ENCODE measurements at regions not wholly inside any gene's neighbourhood (a gene's known extent, or its start where the extent isn't known, plus 50 kb on each side); places are given as distances from the start of the nearest gene placed in this dataset.

- no peak for DNase-seq (ENCODE audit: low read depth in 3 of 3)
These were observed 289.6 kb upstream of the ID2 start for GRCh38 chr2:8392098-8392866.

DNA sequence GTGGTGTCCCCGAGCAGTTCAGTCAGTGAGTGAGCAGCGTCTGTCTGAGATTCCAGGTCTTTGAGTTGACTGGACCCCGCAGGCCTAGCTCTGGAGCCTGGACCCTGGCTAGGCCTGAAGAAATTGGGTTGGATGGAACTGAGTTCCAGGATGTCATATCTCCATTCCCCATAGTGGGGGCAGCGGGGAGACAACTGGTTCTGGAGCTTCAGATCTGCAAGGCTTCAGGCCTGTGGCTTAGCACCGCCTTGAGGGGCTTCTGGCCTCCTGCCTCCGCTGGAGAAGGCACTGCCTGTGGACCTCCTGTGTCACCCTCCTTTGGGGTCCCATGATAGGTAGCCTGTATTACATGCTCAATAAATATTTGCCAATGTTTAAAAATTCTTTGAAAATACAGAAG, 288.4 kb upstream of the ID2 start:
- DNase-seq (ENCODE audit: low read depth in 3 of 3) = no peak

DNA sequence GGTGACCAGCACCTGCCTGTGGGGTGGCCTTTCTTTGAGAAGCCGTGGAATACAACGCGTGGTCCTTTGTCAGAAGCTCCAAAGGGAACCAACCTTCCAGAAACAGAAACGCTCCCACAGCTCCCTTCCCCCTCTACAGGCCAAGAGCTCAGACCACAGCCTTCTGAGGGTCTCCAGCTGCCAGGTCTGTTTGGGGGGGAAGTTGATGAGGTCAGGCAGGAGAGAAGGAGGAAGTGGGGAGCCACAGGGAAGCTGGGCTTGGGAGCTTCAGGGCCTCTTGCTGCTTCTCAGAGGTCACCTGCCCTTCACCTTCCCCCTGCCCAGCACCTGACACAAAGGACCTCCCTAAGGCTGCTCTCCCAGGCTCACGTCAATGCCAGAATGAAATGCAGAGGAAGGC, 287.7 kb upstream of the ID2 start:
- no peak for DNase-seq (ENCODE audit: low read depth in 3 of 3)

- DNase-seq (ENCODE audit: low read depth in 3 of 3) = no peak
These were observed 287.1 kb upstream of the ID2 start for GRCh38 chr2:8394569-8395359.

- DNase-seq (ENCODE audit: low read depth in 3 of 3) = no peak
These were observed 286.1 kb upstream of the ID2 start for GRCh38 chr2:8395718-8396117.

DNA sequence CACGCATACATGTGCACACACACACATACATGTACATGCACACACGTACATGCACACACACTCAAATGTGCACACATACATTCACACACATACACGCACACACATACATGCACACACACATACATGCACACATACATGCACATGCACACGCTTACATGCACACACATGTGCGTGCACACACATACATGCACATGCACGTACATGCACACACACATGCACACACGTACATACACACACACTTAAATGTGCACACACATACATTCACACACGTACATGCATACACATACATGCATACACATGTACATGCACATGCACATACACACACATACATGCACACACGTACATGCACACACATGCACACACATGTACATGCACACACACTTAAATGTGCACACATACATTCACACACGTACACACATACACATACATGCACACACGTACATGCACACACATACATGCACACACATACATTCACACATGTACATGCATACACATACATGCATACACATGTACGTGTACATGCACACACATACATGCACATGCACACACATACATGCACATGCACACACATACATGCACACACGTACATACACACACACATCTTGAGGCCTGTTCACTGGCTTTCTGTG, 283.7 kb upstream of the ID2 start:
- DNase-seq (ENCODE audit: low read depth in 3 of 3) = no peak

DNA sequence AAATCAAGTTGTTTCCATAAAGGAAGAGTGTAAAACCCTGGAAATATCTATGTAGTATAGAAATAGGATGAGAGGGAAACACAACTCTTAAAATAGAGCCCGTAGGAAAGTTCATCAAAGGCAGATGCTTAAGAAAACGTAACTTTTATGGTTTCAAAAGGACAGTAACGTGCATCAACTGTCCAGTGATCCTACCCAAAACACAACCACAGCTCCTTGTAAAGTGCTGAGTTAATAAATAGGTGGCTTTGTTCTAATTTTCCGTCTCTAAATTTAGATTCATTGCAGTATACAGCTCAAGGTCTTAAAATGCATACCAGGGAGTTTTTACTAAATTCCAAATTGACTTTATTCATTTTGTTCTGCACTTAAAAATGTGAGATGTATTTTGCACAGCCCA, 282.1 kb upstream of the ID2 start:
- no peak for DNase-seq (ENCODE audit: low read depth in 3 of 3)

DNA sequence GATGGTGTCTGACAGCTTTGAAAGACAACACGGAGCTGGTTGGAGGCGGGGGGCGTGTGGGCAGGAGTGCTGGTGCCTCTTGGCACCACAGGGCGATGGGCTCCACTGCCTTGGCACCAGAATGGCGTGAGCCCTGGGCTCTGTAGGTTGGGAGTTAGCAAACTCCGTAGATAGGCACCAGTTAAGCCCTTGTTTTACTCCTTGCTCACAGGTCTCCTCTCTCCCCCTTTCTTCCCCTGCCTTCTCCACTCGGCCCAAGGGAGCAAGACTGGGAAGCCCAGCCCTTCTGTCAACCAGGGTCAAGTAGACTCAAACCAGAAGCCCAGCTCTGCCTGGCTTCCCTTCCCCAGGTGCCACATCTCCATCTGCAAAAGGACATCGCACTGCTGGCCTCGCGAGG, 281.7 kb upstream of the ID2 start:
- DNase-seq (ENCODE audit: low read depth in 3 of 3) = no peak

- DNase-seq (ENCODE audit: low read depth in 3 of 3) = no peak
These were observed 279.6 kb upstream of the ID2 start for GRCh38 chr2:8402222-8402621.

DNA sequence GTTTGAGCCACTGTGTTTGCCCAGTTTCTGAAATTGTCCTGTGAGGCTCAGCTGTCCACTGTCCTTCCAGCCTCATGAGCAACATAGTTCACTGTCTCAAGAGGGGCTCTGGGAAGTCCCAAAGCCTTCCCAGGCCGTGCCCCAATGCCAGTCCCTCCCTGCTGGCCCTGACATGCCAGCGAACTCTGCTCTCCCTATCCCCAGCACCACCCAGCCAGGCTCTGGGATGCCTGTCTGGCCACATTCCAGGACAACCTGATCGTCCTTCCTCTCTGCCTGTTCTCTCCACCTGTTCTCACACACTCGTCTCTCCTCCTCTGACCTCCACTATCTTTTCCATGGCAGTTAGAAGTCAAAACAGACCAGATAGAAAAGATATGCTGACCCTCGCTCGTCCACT, 278.0 kb upstream of the ID2 start:
- DNase-seq (ENCODE audit: low read depth in 3 of 3) = no peak

DNA sequence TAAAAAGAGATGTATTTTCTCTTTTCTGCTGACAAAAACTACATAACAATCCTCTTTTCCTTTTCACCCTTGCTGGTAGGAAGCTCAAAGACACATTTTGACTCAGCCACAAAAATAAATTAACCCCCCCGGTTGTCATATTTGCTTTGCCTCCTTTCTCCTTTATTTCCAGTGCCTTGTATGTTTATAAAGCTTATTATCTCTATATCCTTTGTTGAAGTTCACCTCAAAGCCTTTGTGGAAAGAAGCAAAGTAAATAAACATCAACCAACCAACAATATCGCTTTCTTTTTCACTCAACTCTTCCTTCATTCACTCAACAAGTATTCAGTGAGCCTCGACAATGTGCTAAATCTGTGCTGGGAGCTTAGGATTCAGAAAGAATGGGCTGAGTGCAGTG, 276.5 kb upstream of the ID2 start:
- DNase-seq (ENCODE audit: low read depth in 3 of 3) = no peak

DNA sequence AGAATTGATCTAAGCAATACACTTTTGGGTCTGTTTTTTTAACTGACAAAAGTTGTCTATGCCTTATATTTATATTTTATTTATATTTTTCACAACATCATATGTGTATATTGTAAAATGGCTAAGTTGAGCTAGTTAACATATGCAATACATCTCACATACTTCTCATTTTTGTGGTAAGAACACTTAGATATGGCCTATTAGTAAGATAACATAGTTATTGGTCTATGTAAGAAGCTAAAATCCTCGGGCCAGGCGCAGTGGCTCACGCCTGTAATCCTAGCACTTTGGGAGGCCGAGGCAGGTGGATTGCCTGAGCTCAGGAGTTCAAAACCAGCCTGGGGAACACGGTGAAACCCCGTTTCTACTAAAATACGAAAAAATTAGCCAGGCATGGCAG, 275.6 kb upstream of the ID2 start:
- DNase-seq (ENCODE audit: low read depth in 3 of 3) = no peak

DNA sequence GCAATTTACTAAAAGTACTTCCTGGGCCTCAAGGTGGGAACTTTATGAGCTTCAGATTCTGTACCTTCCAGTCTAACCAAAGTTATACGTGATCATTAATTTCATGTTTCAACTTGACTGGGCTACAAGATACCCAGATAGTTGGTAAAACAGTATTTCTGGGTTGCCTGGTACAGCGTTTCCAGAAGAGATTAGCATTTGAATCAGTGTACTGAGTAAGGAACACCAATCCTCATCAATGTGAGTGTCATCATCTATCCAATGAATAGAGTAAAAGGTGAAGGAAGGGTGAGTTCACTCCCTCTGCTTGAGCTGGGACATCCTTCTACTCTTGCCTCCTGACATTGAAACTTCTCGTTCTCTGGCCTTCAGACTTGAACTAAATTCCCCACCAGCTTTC, 274.5 kb upstream of the ID2 start:
- no peak for DNase-seq (ENCODE audit: low read depth in 3 of 3)

- DNase-seq (ENCODE audit: low read depth in 3 of 3) = peak; percentile 43 to 76 (median 62)
These were observed 273.0 kb upstream of the ID2 start for GRCh38 chr2:8408560-8409460.

DNA sequence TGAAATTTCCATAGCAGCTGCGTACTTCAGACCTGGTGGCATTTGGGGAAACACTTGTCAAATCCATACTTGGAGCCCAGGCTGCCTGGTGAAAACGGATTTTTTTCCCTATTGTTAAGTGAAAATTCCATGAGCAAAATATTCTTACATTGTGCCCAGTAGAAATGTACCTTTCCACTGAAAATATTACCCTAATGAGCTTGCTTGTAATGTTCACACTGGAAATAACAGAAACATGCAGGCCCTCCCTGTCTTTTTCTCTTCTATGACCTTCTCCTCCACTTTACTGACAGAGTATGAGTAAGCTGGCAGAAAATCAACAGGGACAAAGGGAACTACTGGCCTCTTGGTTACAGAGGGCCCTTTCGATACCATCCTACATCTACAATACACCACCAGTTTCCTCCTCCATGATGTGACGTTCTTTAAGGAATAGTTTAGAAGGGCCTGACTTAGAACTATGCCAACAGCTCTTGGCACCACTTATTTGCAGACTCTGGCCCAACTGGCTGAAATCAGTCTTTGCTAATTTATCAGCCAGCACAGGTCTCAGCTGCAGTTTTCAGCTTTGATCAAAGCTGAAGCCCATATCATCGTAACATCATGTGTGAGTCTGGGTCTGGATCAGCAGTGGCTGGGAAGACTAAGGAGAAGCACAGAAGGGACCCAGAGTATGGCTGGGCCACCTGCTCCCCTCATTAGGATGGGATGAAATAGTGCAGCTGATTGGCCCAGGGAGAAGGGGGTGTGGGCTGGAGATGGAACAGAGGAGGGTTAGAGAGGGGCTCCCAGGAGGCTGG, 272.2 kb upstream of the ID2 start:
- DNase-seq (ENCODE audit: low read depth in 3 of 3) = no peak

DNA sequence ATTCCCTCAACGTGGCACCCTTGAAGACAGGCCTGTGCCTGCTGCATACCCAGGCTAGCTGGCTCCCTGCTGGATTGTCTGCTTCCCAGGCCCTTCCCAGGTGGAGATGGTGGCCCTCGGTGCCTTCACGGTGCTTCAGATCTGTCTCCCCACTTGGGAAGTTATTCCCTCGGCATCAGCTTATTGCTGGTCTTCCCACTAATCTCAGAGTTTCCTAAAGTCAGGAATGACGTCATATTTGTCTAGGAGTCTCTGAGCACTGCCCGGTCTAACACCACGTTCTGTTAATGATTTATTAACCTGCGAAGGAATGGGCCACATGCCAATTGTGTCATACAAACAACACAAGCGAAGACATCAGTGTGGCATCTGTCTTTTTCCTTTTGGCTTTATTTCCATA, 269.8 kb upstream of the ID2 start:
- no peak for DNase-seq (ENCODE audit: low read depth in 3 of 3)

- DNase-seq (ENCODE audit: low read depth in 3 of 3) = no peak
These were observed 269.3 kb upstream of the ID2 start for GRCh38 chr2:8412586-8412985.

DNA sequence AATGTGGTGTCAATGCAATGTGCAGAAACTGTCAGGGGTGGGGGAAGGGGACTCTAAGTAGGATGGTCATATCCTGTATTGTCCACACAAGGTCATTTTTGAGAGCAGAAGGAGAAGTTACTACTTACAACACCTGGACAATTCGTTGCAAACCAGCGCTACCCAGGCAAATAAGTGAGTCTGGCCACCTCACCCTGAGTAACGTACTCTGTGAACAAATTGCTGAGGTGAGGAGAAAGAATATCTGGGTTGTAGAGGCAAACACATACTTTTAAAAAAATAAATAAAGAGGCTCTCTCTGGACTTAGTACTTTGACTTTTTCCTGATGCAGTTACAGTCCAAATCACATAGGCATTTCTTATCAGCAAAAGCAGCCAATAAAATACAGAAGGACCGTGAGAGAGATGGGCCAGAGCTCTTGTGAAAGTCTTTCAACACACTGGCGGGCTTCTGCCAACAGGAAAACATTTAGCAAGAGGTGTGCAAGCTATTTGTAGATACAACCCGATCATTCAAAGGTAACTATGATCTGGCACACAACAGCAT, 268.2 kb upstream of the ID2 start:
- DNase-seq (ENCODE audit: low read depth in 3 of 3) = no peak

GRCh38 chr2:8414946-8415879, 266.6 kb upstream of the ID2 start:
- no peak for DNase-seq (ENCODE audit: low read depth in 3 of 3)
